GM12892 (cell line): ENCODE measurements at regions not wholly inside any gene's neighbourhood (a gene's known extent, or its start where the extent isn't known, plus 50 kb on each side); places are given as distances from the start of the nearest gene placed in this dataset.

Experiments
- POLR2A ChIP-seq: IDR thresholded peaks from 2 replicates; pipeline ENCODE4 v1.6.1; 2011; ENCODE audit warnings: low read depth, low read length, control low read depth
- TAF1 ChIP-seq: IDR thresholded peaks from 2 replicates; pipeline ENCODE4 v1.6.1; 2011; ENCODE audit warnings: low read depth, mild to moderate bottlenecking, control low read depth, low read length, borderline replicate concordance

DNA sequence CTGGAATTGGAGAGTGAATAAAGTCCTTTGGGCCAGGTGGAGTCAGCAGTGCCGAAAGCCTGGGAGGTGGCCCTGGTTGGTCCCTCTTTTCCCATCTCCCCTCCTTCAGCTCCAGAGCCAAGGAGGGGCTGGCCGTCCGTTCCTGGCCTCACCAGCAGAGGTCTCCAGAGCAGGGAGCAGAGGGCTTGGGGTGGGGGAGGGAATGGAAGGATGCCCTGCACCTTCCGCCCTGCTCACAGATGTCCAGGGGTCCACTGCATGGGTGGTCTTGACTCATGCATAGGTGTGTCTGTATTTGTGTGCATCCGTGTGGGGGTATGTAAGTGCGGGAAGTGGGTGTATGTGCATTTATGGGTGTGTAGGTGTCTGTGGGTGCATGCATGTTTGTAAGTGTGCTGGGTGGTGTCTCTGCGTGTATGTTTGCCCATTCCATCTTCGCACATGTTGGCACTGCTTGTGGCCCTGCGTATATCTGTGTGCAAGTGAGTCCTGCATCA lies 201.8 kb downstream of the ZFP36L2 start:
- TF ChIP-seq POLR2A (no peak), TAF1 (no peak)
